ENCODE measurements at regions not wholly inside any gene's neighbourhood (a gene's known extent, or its start where the extent isn't known, plus 50 kb on each side); places are given as distances from the start of the nearest gene placed in this dataset.

GRCh38 chr5:7955476-7955875 lies 86.5 kb downstream of the MTRR start:
- Histone ChIP-seq H3K4me3 (no peak overlapping the region), H3K27ac (no peak overlapping the region), H3K4me1 (no peaks in the 10 kb centered on the region), H3K36me3 (no peaks in the 10 kb centered on the region), H3K27me3 (no peaks in the 10 kb centered on the region), H3K9me3 (no peaks in the 10 kb centered on the region)
- intact Hi-C loops (cut with DNase I) = no loop called here
- no peak for DNase-seq
- ATAC-seq = no peak
- TF ChIP-seq CTCF (IDR thresholded peaks at IDR 0.05) = no peak

GRCh38 chr5:7957329-7957728 lies 88.4 kb downstream of the MTRR start:
- Histone ChIP-seq H3K4me1 (no peaks in the 10 kb centered on the region), H3K27ac (no peak overlapping the region), H3K4me3 (no peak overlapping the region), H3K27me3 (no peaks in the 10 kb centered on the region), H3K9me3 (no peaks in the 10 kb centered on the region), H3K36me3 (no peaks in the 10 kb centered on the region)
- ATAC-seq (no peak), DNase-seq (no peak)
- intact Hi-C loops (cut with DNase I) = no loop called here
- no peak for TF ChIP-seq CTCF (IDR thresholded peaks at IDR 0.05)

- no peak for ATAC-seq
- TF ChIP-seq CTCF (IDR thresholded peaks at IDR 0.05) = no peak
- DNase-seq = no peak
- Histone ChIP-seq H3K36me3 (no peaks in the 10 kb centered on the region), H3K4me3 (no peak overlapping the region), H3K27me3 (no peaks in the 10 kb centered on the region), H3K4me1 (no peaks in the 10 kb centered on the region), H3K9me3 (no peaks in the 10 kb centered on the region), H3K27ac (no peak overlapping the region)
- intact Hi-C loops (cut with DNase I) = no loop called here
Observed at GRCh38 chr5:7960142-7960541, 91.2 kb downstream of the MTRR start.

- H3K27me3 ChIP-seq = no peaks in the 10 kb centered on the region
- H3K9me3 ChIP-seq = no peaks in the 10 kb centered on the region
- no peak overlapping the region for H3K27ac ChIP-seq
- no peak for TF ChIP-seq CTCF (IDR thresholded peaks at IDR 0.05)
- DNase-seq (no peak), ATAC-seq (no peak)
- H3K4me1 ChIP-seq = no peaks in the 10 kb centered on the region
- no peak overlapping the region for H3K4me3 ChIP-seq
- no peaks in the 10 kb centered on the region for H3K36me3 ChIP-seq
- intact Hi-C loops (cut with DNase I) = no loop called here
Observed at GRCh38 chr5:7961540-7961939, 92.6 kb downstream of the MTRR start.

- TF ChIP-seq CTCF (IDR thresholded peaks at IDR 0.05) = no peak
- Histone ChIP-seq H3K36me3 (no peaks in the 10 kb centered on the region), H3K27me3 (no peaks in the 10 kb centered on the region), H3K4me1 (no peaks in the 10 kb centered on the region), H3K9me3 (no peaks in the 10 kb centered on the region), H3K4me3 (no peak overlapping the region), H3K27ac (no peak overlapping the region)
- ATAC-seq (no peak), DNase-seq (no peak)
- intact Hi-C loops (cut with DNase I) = no loop called here
Observed at GRCh38 chr5:7970816-7971215, 101.9 kb downstream of the MTRR start.

GRCh38 chr5:7976411-7977190 lies 107.7 kb downstream of the MTRR start:
- Histone ChIP-seq H3K36me3 (no peaks in the 10 kb centered on the region), H3K27me3 (no peaks in the 10 kb centered on the region), H3K4me3 (no peak overlapping the region), H3K4me1 (no peaks in the 10 kb centered on the region), H3K9me3 (no peaks in the 10 kb centered on the region), H3K27ac (no peak overlapping the region)
- TF ChIP-seq CTCF (IDR thresholded peaks at IDR 0.05) = no peak
- intact Hi-C loops (cut with DNase I) = no loop called here
- ATAC-seq (no peak), DNase-seq (no peak)
